Renal cortical epithelial cell (primary cell): ENCODE measurements at regions not wholly inside any gene's neighbourhood (a gene's known extent, or its start where the extent isn't known, plus 50 kb on each side); places are given as distances from the start of the nearest gene placed in this dataset.

Source experiments
- DNase-seq: peaks from one replicate; pipeline ENCODE4 v3.0.0-alpha.2; 2011; ENCODE audit warnings: low read depth

DNA sequence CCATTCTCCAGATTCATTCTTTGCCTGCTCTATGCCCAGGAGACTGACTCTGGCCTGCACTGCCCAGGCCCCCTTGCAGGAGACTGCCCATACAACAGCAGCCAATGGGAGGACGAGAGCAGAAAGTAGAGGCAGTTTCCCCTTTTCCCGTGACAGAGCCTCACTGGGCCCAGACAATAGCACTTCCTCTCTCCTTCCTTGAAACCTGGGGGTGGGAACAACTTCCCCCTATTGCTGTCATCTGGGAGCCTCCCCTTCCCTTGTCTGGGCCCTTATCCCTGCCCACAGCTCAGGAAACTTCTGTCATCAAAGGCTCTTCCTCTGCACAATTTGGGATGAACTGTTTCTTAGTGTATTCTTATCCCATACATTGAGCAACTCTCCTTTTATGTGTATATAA, 60.8 kb upstream of the KCNJ15 start:
- no peak for DNase-seq

DNA sequence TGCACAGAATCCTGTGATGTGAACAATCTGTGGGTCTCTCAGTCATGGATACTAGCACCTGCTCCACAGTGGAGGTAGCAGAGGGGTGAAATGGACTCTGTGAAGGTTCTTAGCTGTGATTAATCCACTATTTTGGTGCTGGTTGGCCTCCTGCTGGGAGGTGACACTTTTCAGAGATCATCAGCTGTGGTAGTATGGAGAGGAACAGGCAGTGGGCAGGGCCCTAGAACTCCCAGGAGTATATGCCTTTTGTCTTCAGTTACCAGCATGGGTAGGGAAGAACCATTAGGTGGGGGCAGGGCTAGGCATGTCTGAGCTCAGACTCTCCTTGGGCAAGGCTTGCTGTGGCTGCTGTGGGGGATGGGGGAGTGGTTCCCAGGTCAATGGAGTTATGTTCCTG, 54.0 kb upstream of the KCNJ15 start:
- no peak for DNase-seq

GRCh38 chr21:38203229-38203628, 53.6 kb upstream of the KCNJ15 start:
- DNase-seq = no peak

- DNase-seq = no peak
Observed at GRCh38 chr21:38205940-38206339, 50.9 kb upstream of the KCNJ15 start.

DNA sequence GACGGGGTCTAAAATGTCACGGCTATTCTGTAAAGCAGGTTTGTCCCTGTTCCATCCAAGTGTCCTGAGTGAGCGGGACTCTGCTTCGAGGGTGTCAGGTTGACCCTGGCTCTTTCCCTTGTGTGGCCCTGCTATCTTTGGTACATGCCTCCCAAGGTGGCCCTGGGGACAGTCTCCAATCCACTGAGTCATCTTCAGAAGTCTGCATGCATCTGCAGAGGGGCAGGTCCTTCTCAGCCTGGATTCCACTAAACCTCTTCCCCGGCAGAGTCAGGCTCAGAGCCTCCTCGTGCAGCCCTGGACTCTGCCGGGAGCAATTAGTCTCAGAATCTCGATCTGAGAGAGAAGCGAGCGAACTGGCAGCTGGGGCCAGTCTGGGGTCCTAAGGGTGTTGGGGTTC, 50.1 kb upstream of the KCNJ15 start:
- no peak for DNase-seq
